Esophagus muscularis mucosa (tissue), 3 donors: ENCODE measurements at regions not wholly inside any gene's neighbourhood (a gene's known extent, or its start where the extent isn't known, plus 50 kb on each side); places are given as distances from the start of the nearest gene placed in this dataset.

Experiments
- CTCF ChIP-seq, 3 experiments: fragments of 200-600 bp in 2 of 3; fragments of 450-650 bp in 1 of 3; sonication (generic) in 2 of 3; IDR thresholded peaks; one replicate each; pipeline ENCODE4 v1.5.1; 2017 to 2019; ENCODE audit warnings: antibody characterized with exemption in 3 of 3, mild to moderate bottlenecking in 2 of 3, moderate library complexity in 1 of 3
- POLR2AphosphoS5 ChIP-seq, 2 donors: sonication (generic); formaldehyde crosslinking; IDR thresholded peaks; one replicate each; pipeline ENCODE4 v1.6.1; 2017; ENCODE audit warnings: antibody characterized with exemption in 2 of 2

GRCh38 chr2:437756-438393 is 150.0 kb upstream of the ALKAL2 start:
- TF ChIP-seq CTCF (IDR thresholded peaks at IDR 0.05) = no peak
- TF ChIP-seq POLR2AphosphoS5 (IDR thresholded peaks at IDR 0.05) = no peak
